NCI-H128 (cell line): ENCODE measurements at regions not wholly inside any gene's neighbourhood (a gene's known extent, or its start where the extent isn't known, plus 50 kb on each side); places are given as distances from the start of the nearest gene placed in this dataset.

Source experiments
- DNase-seq: peaks from one replicate; lab custom pipeline; 2025; ENCODE audit not compliant: unreplicated experiment; lab: John Stamatoyannopoulos, UW

DNA sequence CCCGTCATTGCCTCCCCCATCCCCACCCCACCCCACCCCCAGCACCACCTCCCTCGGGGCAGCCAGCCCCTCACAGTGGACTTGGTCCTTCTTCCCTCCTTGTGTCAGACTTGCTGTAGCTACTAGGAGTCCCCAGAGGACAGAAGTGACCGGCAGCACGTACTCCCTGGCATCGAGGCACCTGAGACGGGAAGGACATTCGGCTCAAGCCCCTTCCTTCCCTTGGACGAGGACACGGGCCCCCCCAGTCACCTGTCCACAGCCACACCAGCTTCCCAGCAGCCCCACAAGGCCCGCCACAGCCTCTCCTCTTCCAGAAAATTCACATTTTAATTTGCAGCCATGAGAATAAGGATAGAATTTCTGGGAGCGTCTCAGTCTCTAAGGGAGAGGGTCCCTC is 267.8 kb upstream of the SHH start:
- DNase-seq: no peak

- no peak for DNase-seq
Measured at GRCh38 chr7:156079156-156079555, 266.9 kb upstream of the SHH start.

- no peak for DNase-seq
Measured at GRCh38 chr7:156074982-156075615, 262.8 kb upstream of the SHH start.

- DNase-seq: no peak
Measured at GRCh38 chr7:156074084-156074483, 261.8 kb upstream of the SHH start.

DNA sequence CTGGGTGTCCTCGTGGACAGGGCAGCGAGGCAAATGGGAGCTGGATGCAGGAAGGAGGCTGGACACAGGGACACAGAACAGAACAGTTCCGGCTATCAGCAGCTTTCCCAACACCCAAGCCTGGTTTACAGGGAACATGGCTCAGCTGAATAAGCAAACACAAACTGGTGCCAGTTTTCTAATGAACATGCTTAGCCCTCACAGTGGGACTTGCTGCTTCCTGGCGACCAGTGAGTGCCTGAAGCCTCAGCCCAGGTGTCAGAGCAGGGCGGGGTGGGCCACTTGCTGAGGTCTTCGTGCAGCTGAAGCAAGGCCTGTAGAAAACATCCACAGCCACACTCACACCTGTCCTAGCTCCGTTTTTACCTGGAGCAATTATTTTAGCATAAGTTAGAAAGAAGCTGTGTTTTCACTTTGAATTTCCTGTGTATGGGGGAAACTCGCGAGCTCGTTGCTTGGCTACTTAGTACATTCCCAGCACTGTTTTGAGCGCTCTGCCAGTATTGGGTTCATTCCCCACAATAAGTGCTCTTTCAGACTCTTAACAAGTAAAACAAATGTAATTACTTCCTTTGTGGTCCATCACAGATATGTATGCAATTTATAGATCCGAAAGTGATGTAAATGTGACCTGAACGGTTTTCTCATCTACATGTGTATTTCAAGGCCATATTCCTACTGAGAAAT is 261.2 kb upstream of the SHH start:
- no peak for DNase-seq

GRCh38 chr7:156071612-156072011 is 259.3 kb upstream of the SHH start:
- no peak for DNase-seq

- DNase-seq: no peak
Measured at GRCh38 chr7:156069891-156070290, 257.6 kb upstream of the SHH start.

GRCh38 chr7:156067156-156067555 is 254.9 kb upstream of the SHH start:
- no peak for DNase-seq

DNA sequence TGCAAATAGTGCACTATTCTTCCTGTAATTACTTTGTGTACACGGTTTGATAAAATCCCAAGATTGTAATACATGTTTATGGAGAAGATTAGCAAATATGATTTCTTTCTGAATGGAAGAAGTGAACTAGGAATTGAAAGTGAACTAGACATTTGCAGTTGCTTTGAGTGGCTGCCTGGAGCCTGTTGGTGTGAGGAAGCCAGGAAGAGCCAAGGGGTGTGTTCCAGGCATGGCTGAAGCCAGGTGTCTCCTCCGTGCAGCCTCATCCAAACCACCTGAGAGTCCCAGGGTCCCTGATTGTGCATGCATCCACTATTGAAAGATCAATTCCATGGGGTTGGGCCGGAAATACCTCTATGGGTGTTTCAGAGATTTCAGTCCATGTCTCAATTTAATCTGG is 253.1 kb upstream of the SHH start:
- no peak for DNase-seq

- DNase-seq: no peak
Measured at GRCh38 chr7:156064971-156065386, 252.7 kb upstream of the SHH start.

- no peak for DNase-seq
Measured at GRCh38 chr7:156063241-156063810, 251.1 kb upstream of the SHH start.

GRCh38 chr7:156062286-156062685 is 250.0 kb upstream of the SHH start:
- DNase-seq: no peak

- DNase-seq: no peak
Measured at GRCh38 chr7:156061689-156062255, 249.5 kb upstream of the SHH start.

DNA sequence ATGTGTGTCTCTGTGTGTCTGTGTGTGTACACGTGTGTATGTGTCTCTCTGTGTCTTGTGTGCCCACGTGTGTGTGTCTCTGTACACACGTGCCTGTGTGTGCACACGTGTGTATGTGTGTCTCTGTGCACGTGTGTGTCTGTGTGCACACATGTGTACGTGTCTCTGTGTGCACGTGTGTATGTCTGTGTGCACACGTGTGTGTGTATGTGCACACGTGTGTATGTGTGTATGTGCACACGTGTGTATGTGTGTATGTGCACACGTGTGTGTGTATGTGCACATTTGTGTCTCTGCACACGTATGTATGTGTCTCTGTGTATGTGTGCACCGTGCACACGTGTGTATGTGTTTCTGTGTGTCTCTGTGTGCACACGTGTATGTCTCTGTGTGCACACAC is 248.7 kb upstream of the SHH start:
- DNase-seq: no peak

DNA sequence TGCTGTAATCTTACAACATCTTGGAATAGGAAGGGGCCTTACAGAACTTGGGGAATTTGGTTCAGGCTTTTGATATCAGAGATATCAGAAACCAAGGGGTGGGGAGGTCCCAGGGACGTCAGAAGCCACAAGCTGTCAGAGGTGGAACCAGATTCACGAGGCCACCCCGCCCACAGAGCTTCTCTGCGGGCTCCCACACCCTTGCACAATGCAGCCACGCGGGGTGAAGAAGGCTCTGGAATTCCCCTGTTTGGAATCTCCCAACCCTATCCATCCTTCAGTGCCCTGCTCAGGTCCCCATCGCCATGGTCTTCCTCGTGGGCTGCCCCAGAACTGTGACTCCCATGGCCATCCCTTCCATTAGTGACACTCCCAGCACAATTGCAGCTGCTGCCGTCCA is 247.1 kb upstream of the SHH start:
- no peak for DNase-seq

GRCh38 chr7:156058248-156058647 is 246.0 kb upstream of the SHH start:
- no peak for DNase-seq

DNA sequence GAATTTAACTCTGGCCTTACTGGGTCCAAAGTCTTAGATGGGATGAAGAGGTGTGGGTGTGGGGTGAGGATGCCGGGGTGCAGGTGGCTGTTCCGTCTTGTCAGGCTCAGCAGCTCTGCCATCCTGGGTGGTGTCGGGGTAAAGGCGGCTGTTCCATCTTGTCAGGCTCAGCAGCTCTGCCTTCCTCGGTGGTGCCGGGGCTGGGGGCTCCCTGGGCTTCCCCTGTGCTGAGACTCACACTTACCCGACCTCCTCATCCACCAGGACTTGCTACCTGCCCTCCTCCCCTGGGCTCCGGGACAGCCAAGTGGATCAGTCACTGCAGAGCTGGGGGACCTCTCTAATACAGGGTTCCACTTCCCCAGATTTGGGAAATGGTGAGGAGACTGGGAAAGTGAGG is 244.3 kb upstream of the SHH start:
- no peak for DNase-seq

- DNase-seq: no peak
Measured at GRCh38 chr7:156055206-156055822, 243.1 kb upstream of the SHH start.

GRCh38 chr7:156051884-156052283 is 239.6 kb upstream of the SHH start:
- no peak for DNase-seq

DNA sequence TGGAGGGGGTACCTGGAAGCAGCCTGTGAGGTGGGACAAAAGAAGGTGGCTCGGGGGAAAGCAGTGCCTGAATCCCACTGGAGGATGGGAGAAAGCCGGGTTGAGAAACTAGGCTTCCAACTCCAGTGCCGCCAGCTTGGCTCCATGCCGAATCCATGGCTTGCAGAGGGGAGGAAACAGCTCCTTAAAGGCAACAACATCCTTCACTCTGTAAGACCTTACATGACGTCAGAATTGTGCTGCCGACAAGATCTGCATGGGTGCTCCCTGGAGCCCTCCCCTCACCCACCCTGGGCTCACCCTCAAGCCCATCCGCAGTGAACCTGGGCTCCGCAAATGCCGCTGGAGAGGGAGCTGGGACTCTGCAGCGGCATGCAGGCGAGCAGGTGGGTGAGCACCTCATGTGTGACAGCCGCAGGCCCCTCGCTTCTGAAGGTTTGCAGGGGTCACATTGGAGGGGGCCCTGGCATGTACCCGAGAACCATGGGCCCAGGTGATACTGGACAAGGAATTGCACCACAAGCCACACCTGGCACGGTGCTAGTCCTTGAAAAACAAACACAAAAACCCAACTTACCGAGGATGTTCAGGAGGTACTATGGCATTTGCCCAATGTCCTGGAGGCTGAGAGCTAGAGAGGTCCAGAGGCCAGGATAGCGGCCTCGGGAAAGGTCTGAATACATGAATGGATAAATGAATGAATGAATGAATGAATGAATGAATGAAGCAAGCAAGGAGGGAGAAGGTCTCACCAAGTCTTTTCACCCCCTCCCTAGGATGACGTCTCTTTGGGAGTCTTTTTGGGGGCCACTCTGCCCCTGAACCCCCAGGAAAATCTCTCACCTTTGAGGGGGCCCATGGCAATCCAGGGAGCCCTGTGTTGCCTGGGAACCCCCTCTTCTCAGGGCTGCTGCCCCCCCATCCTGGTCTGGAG is 238.6 kb upstream of the SHH start:
- no peak for DNase-seq

- DNase-seq: no peak
Measured at GRCh38 chr7:156049366-156049765, 237.1 kb upstream of the SHH start.
